ENCODE measurements at regions not wholly inside any gene's neighbourhood (a gene's known extent, or its start where the extent isn't known, plus 50 kb on each side); places are given as distances from the start of the nearest gene placed in this dataset.

- no peak for TF ChIP-seq CTCF (IDR thresholded peaks at IDR 0.05; ENCODE audit: insufficient read depth, low read depth, low read length, missing control alignments)
- no peak overlapping the region for H3K4me3 ChIP-seq (ENCODE audit: low read length)
- DNase-seq (ENCODE audit: low read depth): no peak
These were observed 234.9 kb upstream of the POU2AF2 start for GRCh38 chr11:111010391-111011274.

- H3K4me3 ChIP-seq (ENCODE audit: low read length): no peak overlapping the region
- no peak for DNase-seq (ENCODE audit: low read depth)
- TF ChIP-seq CTCF (IDR thresholded peaks at IDR 0.05; ENCODE audit: insufficient read depth, low read depth, low read length, missing control alignments): no peak
These were observed 239.3 kb upstream of the POU2AF2 start for GRCh38 chr11:111006227-111006626.

GRCh38 chr11:111001986-111002611 is 243.4 kb upstream of the POU2AF2 start:
- TF ChIP-seq CTCF (IDR thresholded peaks at IDR 0.05; ENCODE audit: insufficient read depth, low read depth, low read length, missing control alignments): no peak
- no peak overlapping the region for H3K4me3 ChIP-seq (ENCODE audit: low read length)
- DNase-seq (ENCODE audit: low read depth): peak; percentile 74

GRCh38 chr11:111001081-111001430 is 244.5 kb upstream of the POU2AF2 start:
- no peak overlapping the region for H3K4me3 ChIP-seq (ENCODE audit: low read length)
- TF ChIP-seq CTCF (IDR thresholded peaks at IDR 0.05; ENCODE audit: insufficient read depth, low read depth, low read length, missing control alignments): no peak
- DNase-seq (ENCODE audit: low read depth): no peak

- TF ChIP-seq CTCF (IDR thresholded peaks at IDR 0.05; ENCODE audit: insufficient read depth, low read depth, low read length, missing control alignments): no peak
- H3K4me3 ChIP-seq (ENCODE audit: low read length): no peak overlapping the region
- DNase-seq (ENCODE audit: low read depth): no peak
These were observed 245.0 kb upstream of the POU2AF2 start for GRCh38 chr11:111000400-111001080.

- DNase-seq (ENCODE audit: low read depth): no peak
- no peak for TF ChIP-seq CTCF (IDR thresholded peaks at IDR 0.05; ENCODE audit: insufficient read depth, low read depth, low read length, missing control alignments)
- H3K4me3 ChIP-seq (ENCODE audit: low read length): no peak overlapping the region
These were observed 253.0 kb upstream of the POU2AF2 start for GRCh38 chr11:110992481-110992880.
